OCI-LY7 (cell line): ENCODE measurements at regions not wholly inside any gene's neighbourhood (a gene's known extent, or its start where the extent isn't known, plus 50 kb on each side); places are given as distances from the start of the nearest gene placed in this dataset.

Experiments
- CTCF ChIP-seq: fragments of 200-600 bp; sonication (generic); conservative IDR thresholded peaks from 2 replicates; pipeline ENCODE4 v1.5.1; 2014; ENCODE audit warnings: mild to moderate bottlenecking, antibody characterized with exemption, low read length, moderate library complexity, mixed read lengths
- EZH2phosphoT487 ChIP-seq: fragments of 200-600 bp; sonication (generic); IDR thresholded peaks from 2 replicates; pipeline ENCODE4 v1.6.1; 2018; ENCODE audit warnings: low read depth, borderline replicate concordance, mild to moderate bottlenecking, mixed run types, antibody characterized with exemption, low read length, moderate library complexity, mixed read lengths

DNA sequence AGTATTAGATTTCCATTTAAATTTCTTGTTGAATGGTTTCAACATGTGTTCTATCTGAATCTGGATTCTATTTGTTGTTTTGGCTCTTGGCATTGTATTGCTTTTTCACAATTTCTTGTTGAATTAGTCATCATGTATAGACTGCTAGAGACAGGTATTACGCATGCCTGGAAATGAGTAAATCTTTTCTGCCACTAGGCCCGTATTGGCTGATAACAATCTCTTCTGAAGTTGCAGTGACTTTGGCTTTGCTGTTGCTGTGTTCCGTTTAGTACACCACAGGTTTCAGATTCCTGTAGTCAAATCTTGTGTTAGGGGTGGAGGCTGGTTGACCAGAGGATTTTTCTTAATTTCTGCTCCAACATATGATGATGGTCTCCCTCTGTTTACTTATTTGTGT, 1339.4 kb downstream of the GRIK2 start:
- TF ChIP-seq CTCF (no peak), EZH2phosphoT487 (no peak)
